H9 (cell line): ENCODE measurements at regions not wholly inside any gene's neighbourhood (a gene's known extent, or its start where the extent isn't known, plus 50 kb on each side); places are given as distances from the start of the nearest gene placed in this dataset.

Source experiments
- DNase-seq: peaks from one replicate; pipeline ENCODE4 v3.0.0-alpha.2; 2017
- H2AFZ ChIP-seq: one replicate; pipeline ENCODE4 v1.6.1; 2013; ENCODE audit warnings: mild to moderate bottlenecking, low read length, control low read depth, moderate library complexity
- H2AK5ac ChIP-seq: 2 replicates; pipeline ENCODE4 v1.6.1; 2013; ENCODE audit warnings: low read length, control low read depth, mixed read lengths; ENCODE audit not compliant: insufficient read length
- H2BK120ac ChIP-seq: one replicate; pipeline ENCODE4 v1.6.1; 2013; ENCODE audit warnings: low read depth, mild to moderate bottlenecking, low read length, control low read depth, inconsistent platforms; ENCODE audit not compliant: poor library complexity, severe bottlenecking
- H2BK12ac ChIP-seq: 2 replicates; pipeline ENCODE4 v1.6.1; 2013; ENCODE audit warnings: low read length, control low read depth, mixed read lengths, low read depth; ENCODE audit not compliant: insufficient read length
- H2BK15ac ChIP-seq: 2 replicates; pipeline ENCODE4 v1.6.1; 2013; ENCODE audit warnings: low read depth, low read length, control low read depth
- H2BK20ac ChIP-seq: one replicate; pipeline ENCODE4 v1.6.1; 2013; ENCODE audit warnings: low read depth, mild to moderate bottlenecking, low read length, control low read depth, inconsistent platforms; ENCODE audit not compliant: poor library complexity, severe bottlenecking
- H2BK5ac ChIP-seq: 2 replicates; pipeline ENCODE4 v1.6.1; 2013; ENCODE audit warnings: low read length, control low read depth, mixed read lengths; ENCODE audit not compliant: insufficient read length
- H3K14ac ChIP-seq: 2 replicates; pipeline ENCODE4 v1.6.1; 2013; ENCODE audit warnings: low read length, control low read depth; ENCODE audit not compliant: insufficient read depth
- H3K18ac ChIP-seq: 2 replicates; pipeline ENCODE4 v1.6.1; 2013; ENCODE audit warnings: low read depth, mild to moderate bottlenecking, mixed read lengths, low read length, control low read depth; ENCODE audit not compliant: insufficient read length
- H3K23ac ChIP-seq: 2 replicates; pipeline ENCODE4 v1.6.1; 2013; ENCODE audit warnings: low read length, control low read depth, mixed read lengths, low read depth; ENCODE audit not compliant: insufficient read length
- H3K23me2 ChIP-seq: 2 replicates; pipeline ENCODE4 v1.6.1; 2013; ENCODE audit warnings: low read depth, mild to moderate bottlenecking, mixed read lengths, low read length, control low read depth; ENCODE audit not compliant: insufficient read length, poor library complexity, severe bottlenecking
- H3K27ac ChIP-seq: 2 replicates; pipeline ENCODE4 v1.5.1; 2013; ENCODE audit warnings: low read length, control low read depth, mixed read lengths, low read depth; ENCODE audit not compliant: insufficient read length
- H3K27me3 ChIP-seq: 2 replicates; pipeline ENCODE4 v1.6.1; 2013; ENCODE audit warnings: low read length, control low read depth, inconsistent platforms; ENCODE audit not compliant: insufficient read depth
- H3K4ac ChIP-seq: 2 replicates; pipeline ENCODE4 v1.6.1; 2013; ENCODE audit warnings: low read depth, mild to moderate bottlenecking, control low read depth, inconsistent platforms, low read length, moderate library complexity
- H3K4me1 ChIP-seq: 2 replicates; pipeline ENCODE4 v1.6.1; 2013; ENCODE audit warnings: low read length, control low read depth, inconsistent platforms; ENCODE audit not compliant: insufficient read depth
- H3K4me2 ChIP-seq: 2 replicates; pipeline ENCODE4 v1.6.1; 2013; ENCODE audit warnings: low read length, control low read depth, mixed read lengths; ENCODE audit not compliant: insufficient read length, insufficient read depth
- H3K56ac ChIP-seq: 2 replicates; pipeline ENCODE4 v1.6.1; 2013; ENCODE audit warnings: low read depth, mild to moderate bottlenecking, mixed read lengths, low read length, control low read depth; ENCODE audit not compliant: insufficient read length
- H3K79me1 ChIP-seq: 2 replicates; pipeline ENCODE4 v1.6.1; 2013; ENCODE audit warnings: low read depth, mild to moderate bottlenecking, moderate library complexity, low read length, control low read depth, inconsistent platforms; ENCODE audit not compliant: insufficient read depth, poor library complexity, severe bottlenecking
- H3K79me2 ChIP-seq: 2 replicates; pipeline ENCODE4 v1.6.1; 2013; ENCODE audit warnings: low read length, control low read depth, inconsistent platforms; ENCODE audit not compliant: insufficient read depth
- H3K9ac ChIP-seq: 2 replicates; pipeline ENCODE4 v1.6.1; 2013; ENCODE audit warnings: low read length, control low read depth, mixed read lengths; ENCODE audit not compliant: insufficient read length; ENCODE audit errors: extremely low read depth
- H3K9me3 ChIP-seq: one replicate; pipeline ENCODE4 v1.6.1; 2013; ENCODE audit warnings: low read depth, low read length, inconsistent platforms; ENCODE audit not compliant: control insufficient read depth
- H3T11ph ChIP-seq: one replicate; pipeline ENCODE4 v1.6.1; 2013; ENCODE audit warnings: mild to moderate bottlenecking, low read length, control low read depth, inconsistent platforms
- H4K20me1 ChIP-seq: one replicate; pipeline ENCODE4 v1.6.1; 2013; ENCODE audit not compliant: control insufficient read depth, insufficient read length, insufficient read depth
- H4K5ac ChIP-seq: 2 replicates; pipeline ENCODE4 v1.6.1; 2013; ENCODE audit warnings: low read depth, mild to moderate bottlenecking, mixed read lengths, low read length, control low read depth; ENCODE audit not compliant: insufficient read length
- H4K8ac ChIP-seq: replicated peaks from 2 replicates; pipeline ENCODE4 v1.6.1; 2013; ENCODE audit warnings: low read length, control low read depth, mixed read lengths, low read depth; ENCODE audit not compliant: insufficient read length
- H4K91ac ChIP-seq: 2 replicates; pipeline ENCODE4 v1.6.1; 2013; ENCODE audit warnings: low read depth, mild to moderate bottlenecking, moderate library complexity, mixed read lengths, low read length, control low read depth; ENCODE audit not compliant: insufficient read length
- H3K27ac Mint-ChIP-seq, 3 experiments: 2 replicates in 2 of 3; 3 replicates in 1 of 3; pipeline ENCODE4 v1.8.0; 2020 to 2021; ENCODE audit warnings: mixed read lengths in 3 of 3, mild to moderate bottlenecking in 1 of 3, moderate library complexity in 1 of 3
- H3K27me3 Mint-ChIP-seq: 2 replicates; pipeline ENCODE4 v1.8.0; 2021; ENCODE audit warnings: low read depth, mild to moderate bottlenecking, moderate library complexity, mixed read lengths
- H3K36me3 Mint-ChIP-seq, 3 experiments: 2 replicates in 2 of 3; 3 replicates in 1 of 3; pipeline ENCODE4 v1.8.0; 2020 to 2021; ENCODE audit warnings: low read depth in 3 of 3, mixed read lengths in 3 of 3; ENCODE audit not compliant: insufficient read depth in 1 of 3
- H3K4me1 Mint-ChIP-seq, 2 experiments: 2 replicates each; pipeline ENCODE4 v1.8.0; 2020; ENCODE audit warnings: mixed read lengths in 2 of 2
- H3K4me3 Mint-ChIP-seq, 2 experiments: 2 replicates in 1 of 2; 3 replicates in 1 of 2; pipeline ENCODE4 v1.8.0; 2020 to 2021; ENCODE audit warnings: mild to moderate bottlenecking in 2 of 2, mixed read lengths in 2 of 2, moderate library complexity in 1 of 2
- H3K9me3 Mint-ChIP-seq, 2 experiments: 2 replicates in 1 of 2; 3 replicates in 1 of 2; pipeline ENCODE4 v1.8.0; 2020; ENCODE audit warnings: mild to moderate bottlenecking in 2 of 2, mixed read lengths in 2 of 2, moderate library complexity in 1 of 2
- CTCF ChIP-seq: fragments of 200-600 bp; sonication (generic); conservative IDR thresholded peaks from 3 replicates; pipeline ENCODE4 v1.8.0; 2021; ENCODE audit warnings: antibody characterized with exemption, mild to moderate bottlenecking
- WGBS: extraction: QIAGEN DNeasy Blood & Tissue Kit; methylation state at CpG from one replicate; pipeline ENCODE4 v1.1.7; 2013; ENCODE audit warnings: missing lambda C conversion rate, low lambda C conversion rate, mixed read lengths; ENCODE audit not compliant: insufficient read length; ENCODE audit errors: extremely low coverage; 5-methylcytosine and 5-hydroxymethylcytosine counted together

GRCh38 chr1:68963353-68963752 is 466.5 kb upstream of the DEPDC1 start:
- Histone ChIP-seq H3K9me3 (no peaks in the 10 kb centered on the region), H3K27ac (no peak overlapping the region), H2BK15ac (no peak overlapping the region), H3K23me2 (no peaks in the 10 kb centered on the region), H3T11ph (no peak overlapping the region), H2BK120ac (no peak overlapping the region), H3K18ac (no peak overlapping the region), H2BK20ac (no peak overlapping the region), H3K4me1 (peaks cover 7% of the 10 kb centered on the region; the same call in 1 of the 2 replicates), H4K8ac (no peak overlapping the region), H3K4ac (no peak overlapping the region), H3K56ac (no peak overlapping the region), H3K4me2 (no peak overlapping the region), H4K20me1 (no peaks in the 10 kb centered on the region), H3K79me2 (no peaks in the 10 kb centered on the region), H4K91ac (no peak overlapping the region), H2AFZ (no peak overlapping the region), H3K9ac (no peak overlapping the region), H3K79me1 (no peaks in the 10 kb centered on the region), H3K27me3 (no peaks in the 10 kb centered on the region), H2BK12ac (no peak overlapping the region), H3K14ac (no peak overlapping the region), H2BK5ac (no peak overlapping the region), H2AK5ac (no peak overlapping the region), H4K5ac (no peak overlapping the region), H3K23ac (no peak overlapping the region)
- Mint-ChIP-seq H3K36me3 (no peaks in the 10 kb centered on the region), H3K4me3 (no peak overlapping the region), H3K4me1 (peaks cover 16 to 20% of the 10 kb centered on the region in 2 experiments), H3K27ac (no peak overlapping the region), H3K9me3 (no peaks in the 10 kb centered on the region), H3K27me3 (no peaks in the 10 kb centered on the region)
- no CpG with 5 or more reads among the region's 3 CpGs for WGBS
- no peak for DNase-seq
- no peak for TF ChIP-seq CTCF
